ENCODE measurements at regions not wholly inside any gene's neighbourhood (a gene's known extent, or its start where the extent isn't known, plus 50 kb on each side); places are given as distances from the start of the nearest gene placed in this dataset.

DNA sequence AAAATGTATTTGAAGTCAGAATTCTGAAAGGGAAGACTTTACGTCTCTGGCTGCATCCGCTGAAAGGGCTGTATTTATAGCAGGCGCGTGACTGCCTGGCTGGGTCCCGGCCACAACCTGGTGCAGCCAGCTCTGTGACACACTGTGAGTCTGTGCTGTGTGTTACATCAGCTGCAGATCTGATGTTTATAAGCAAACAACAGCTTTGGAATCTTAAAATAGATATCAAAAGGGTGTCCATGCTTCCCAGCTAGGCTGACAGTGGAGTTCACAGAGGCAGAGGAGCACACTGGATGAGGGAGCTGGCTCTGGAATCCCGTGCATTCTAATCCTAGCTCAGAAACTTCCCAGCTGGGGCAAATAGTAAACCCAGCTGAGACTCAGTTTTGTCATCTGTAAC, 433.4 kb upstream of the BRINP1 start:
- no peaks in the 10 kb centered on the region for H3K9me3 Mint-ChIP-seq
- no peaks in the 10 kb centered on the region for H3K36me3 Mint-ChIP-seq
- peaks cover 6% of the 10 kb centered on the region; the same call in 1 of the 2 replicates for H3K4me1 Mint-ChIP-seq
- H3K27ac Mint-ChIP-seq = no peak overlapping the region
- no peak overlapping the region for H3K4me3 Mint-ChIP-seq
- ChIA-PET CTCF (interaction anchor here (1.9 kb wide), 1 partner anchor 166 kb away, joined by 5 read pairs; no protein-coding TSS in a partner anchor), POLR2A (no interaction called here)
- TF ChIP-seq, protein P1, sequence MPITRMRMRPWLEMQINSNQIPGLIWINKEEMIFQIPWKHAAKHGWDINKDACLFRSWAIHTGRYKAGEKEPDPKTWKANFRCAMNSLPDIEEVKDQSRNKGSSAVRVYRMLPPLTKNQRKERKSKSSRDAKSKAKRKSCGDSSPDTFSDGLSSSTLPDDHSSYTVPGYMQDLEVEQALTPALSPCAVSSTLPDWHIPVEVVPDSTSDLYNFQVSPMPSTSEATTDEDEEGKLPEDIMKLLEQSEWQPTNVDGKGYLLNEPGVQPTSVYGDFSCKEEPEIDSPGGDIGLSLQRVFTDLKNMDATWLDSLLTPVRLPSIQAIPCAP (CRISPR knock-in tag; IDR thresholded peaks at IDR 0.05) = no peak
- TF ChIP-seq NR3C1 (CRISPR knock-in tag; conservative IDR thresholded peaks at IDR 0.05; ENCODE audit: low read depth) (no peak), SMAD3 (CRISPR knock-in tag; IDR thresholded peaks at IDR 0.05; ENCODE audit: borderline replicate concordance) (no peak), GRHL2 (CRISPR knock-in tag; IDR thresholded peaks at IDR 0.05; ENCODE audit: insufficient replicate concordance, severe bottlenecking) (no peak), OVOL2 (CRISPR knock-in tag; IDR thresholded peaks at IDR 0.05; ENCODE audit: borderline replicate concordance) (no peak)
- TF ChIP-seq, protein P2, sequence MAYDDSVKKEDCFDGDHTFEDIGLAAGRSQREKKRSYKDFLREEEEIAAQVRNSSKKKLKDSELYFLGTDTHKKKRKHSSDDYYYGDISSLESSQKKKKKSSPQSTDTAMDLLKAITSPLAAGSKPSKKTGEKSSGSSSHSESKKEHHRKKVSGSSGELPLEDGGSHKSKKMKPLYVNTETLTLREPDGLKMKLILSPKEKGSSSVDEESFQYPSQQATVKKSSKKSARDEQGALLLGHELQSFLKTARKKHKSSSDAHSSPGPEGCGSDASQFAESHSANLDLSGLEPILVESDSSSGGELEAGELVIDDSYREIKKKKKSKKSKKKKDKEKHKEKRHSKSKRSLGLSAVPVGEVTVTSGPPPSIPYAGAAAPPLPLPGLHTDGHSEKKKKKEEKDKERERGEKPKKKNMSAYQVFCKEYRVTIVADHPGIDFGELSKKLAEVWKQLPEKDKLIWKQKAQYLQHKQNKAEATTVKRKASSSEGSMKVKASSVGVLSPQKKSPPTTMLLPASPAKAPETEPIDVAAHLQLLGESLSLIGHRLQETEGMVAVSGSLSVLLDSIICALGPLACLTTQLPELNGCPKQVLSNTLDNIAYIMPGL (CRISPR knock-in tag; IDR thresholded peaks at IDR 0.05) = no peak
- no peak for DNase-seq (ENCODE audit: low spot score)
- peaks cover 3% of the 10 kb centered on the region; the same call in 1 of the 2 replicates for H3K27me3 Mint-ChIP-seq (ENCODE audit: low read depth)
- peak; percentile 62 for ATAC-seq

DNA sequence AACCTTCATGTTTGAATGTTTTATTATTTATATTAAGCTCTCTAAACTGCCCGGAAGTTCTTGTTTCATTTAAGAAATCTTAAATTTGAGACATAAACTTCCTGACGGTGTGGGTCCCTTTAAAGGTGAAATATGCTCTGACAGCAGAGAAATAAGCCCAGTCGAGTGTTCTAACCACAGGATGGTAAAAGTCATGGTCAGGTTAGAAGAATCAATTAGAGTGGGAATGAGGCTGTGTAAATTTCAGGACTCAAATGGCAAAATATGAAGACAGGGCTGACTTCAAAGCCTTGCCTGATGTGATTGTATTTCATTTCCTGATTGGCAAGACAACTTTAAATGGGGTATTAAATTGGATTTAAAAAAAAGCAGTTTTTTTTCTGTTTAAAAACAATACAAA, 432.9 kb upstream of the BRINP1 start:
- Mint-ChIP-seq H3K4me1 (peaks cover 6% of the 10 kb centered on the region; the same call in 1 of the 2 replicates), H3K27me3 (ENCODE audit: low read depth) (peaks cover 3% of the 10 kb centered on the region; the same call in 1 of the 2 replicates), H3K4me3 (no peak overlapping the region), H3K36me3 (no peaks in the 10 kb centered on the region), H3K9me3 (no peaks in the 10 kb centered on the region), H3K27ac (no peak overlapping the region)
- no peak for DNase-seq (ENCODE audit: low spot score)
- ATAC-seq = no peak
- no peak for TF ChIP-seq IRF2 (CRISPR knock-in tag; IDR thresholded peaks at IDR 0.05; ENCODE audit: borderline replicate concordance, low read depth)
- no peak for TF ChIP-seq ZNF232 (CRISPR knock-in tag; IDR thresholded peaks at IDR 0.05)
- no peak for TF ChIP-seq TEAD4 (CRISPR knock-in tag; IDR thresholded peaks at IDR 0.05)
- TF ChIP-seq, protein P3, sequence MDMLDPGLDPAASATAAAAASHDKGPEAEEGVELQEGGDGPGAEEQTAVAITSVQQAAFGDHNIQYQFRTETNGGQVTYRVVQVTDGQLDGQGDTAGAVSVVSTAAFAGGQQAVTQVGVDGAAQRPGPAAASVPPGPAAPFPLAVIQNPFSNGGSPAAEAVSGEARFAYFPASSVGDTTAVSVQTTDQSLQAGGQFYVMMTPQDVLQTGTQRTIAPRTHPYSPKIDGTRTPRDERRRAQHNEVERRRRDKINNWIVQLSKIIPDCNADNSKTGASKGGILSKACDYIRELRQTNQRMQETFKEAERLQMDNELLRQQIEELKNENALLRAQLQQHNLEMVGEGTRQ (CRISPR knock-in tag; IDR thresholded peaks at IDR 0.05) = no peak
- no peak for TF ChIP-seq FOXK1 (CRISPR knock-in tag; IDR thresholded peaks at IDR 0.05)
- TF ChIP-seq, protein P4, sequence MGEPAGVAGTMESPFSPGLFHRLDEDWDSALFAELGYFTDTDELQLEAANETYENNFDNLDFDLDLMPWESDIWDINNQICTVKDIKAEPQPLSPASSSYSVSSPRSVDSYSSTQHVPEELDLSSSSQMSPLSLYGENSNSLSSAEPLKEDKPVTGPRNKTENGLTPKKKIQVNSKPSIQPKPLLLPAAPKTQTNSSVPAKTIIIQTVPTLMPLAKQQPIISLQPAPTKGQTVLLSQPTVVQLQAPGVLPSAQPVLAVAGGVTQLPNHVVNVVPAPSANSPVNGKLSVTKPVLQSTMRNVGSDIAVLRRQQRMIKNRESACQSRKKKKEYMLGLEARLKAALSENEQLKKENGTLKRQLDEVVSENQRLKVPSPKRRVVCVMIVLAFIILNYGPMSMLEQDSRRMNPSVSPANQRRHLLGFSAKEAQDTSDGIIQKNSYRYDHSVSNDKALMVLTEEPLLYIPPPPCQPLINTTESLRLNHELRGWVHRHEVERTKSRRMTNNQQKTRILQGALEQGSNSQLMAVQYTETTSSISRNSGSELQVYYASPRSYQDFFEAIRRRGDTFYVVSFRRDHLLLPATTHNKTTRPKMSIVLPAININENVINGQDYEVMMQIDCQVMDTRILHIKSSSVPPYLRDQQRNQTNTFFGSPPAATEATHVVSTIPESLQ (CRISPR knock-in tag; IDR thresholded peaks at IDR 0.05) = no peak
- TF ChIP-seq MYBL2 (CRISPR knock-in tag; IDR thresholded peaks at IDR 0.05) = no peak
- no peak for TF ChIP-seq ZNF416 (CRISPR knock-in tag; IDR thresholded peaks at IDR 0.05)
- TF ChIP-seq, protein P5, sequence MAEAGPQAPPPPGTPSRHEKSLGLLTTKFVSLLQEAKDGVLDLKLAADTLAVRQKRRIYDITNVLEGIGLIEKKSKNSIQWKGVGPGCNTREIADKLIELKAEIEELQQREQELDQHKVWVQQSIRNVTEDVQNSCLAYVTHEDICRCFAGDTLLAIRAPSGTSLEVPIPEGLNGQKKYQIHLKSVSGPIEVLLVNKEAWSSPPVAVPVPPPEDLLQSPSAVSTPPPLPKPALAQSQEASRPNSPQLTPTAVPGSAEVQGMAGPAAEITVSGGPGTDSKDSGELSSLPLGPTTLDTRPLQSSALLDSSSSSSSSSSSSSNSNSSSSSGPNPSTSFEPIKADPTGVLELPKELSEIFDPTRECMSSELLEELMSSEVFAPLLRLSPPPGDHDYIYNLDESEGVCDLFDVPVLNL (CRISPR knock-in tag; IDR thresholded peaks at IDR 0.05; ENCODE audit: borderline replicate concordance, low read depth) = no peak
- no peak for TF ChIP-seq HMGA2 (CRISPR knock-in tag; IDR thresholded peaks at IDR 0.05)
- TF ChIP-seq, protein P6, sequence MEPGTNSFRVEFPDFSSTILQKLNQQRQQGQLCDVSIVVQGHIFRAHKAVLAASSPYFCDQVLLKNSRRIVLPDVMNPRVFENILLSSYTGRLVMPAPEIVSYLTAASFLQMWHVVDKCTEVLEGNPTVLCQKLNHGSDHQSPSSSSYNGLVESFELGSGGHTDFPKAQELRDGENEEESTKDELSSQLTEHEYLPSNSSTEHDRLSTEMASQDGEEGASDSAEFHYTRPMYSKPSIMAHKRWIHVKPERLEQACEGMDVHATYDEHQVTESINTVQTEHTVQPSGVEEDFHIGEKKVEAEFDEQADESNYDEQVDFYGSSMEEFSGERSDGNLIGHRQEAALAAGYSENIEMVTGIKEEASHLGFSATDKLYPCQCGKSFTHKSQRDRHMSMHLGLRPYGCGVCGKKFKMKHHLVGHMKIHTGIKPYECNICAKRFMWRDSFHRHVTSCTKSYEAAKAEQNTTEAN (CRISPR knock-in tag; IDR thresholded peaks at IDR 0.05) = no peak
- no peak for TF ChIP-seq SMAD3 (CRISPR knock-in tag; IDR thresholded peaks at IDR 0.05; ENCODE audit: borderline replicate concordance)
- TF ChIP-seq ZBTB21 (CRISPR knock-in tag; IDR thresholded peaks at IDR 0.05; ENCODE audit: borderline replicate concordance) = no peak
- no peak for TF ChIP-seq SMAD4 (CRISPR knock-in tag; IDR thresholded peaks at IDR 0.05)
- TF ChIP-seq JUN (CRISPR knock-in tag; IDR thresholded peaks at IDR 0.05) = no peak
- no peak for TF ChIP-seq ESRRA (CRISPR knock-in tag; IDR thresholded peaks at IDR 0.05; ENCODE audit: borderline replicate concordance)
- TF ChIP-seq, protein P7, sequence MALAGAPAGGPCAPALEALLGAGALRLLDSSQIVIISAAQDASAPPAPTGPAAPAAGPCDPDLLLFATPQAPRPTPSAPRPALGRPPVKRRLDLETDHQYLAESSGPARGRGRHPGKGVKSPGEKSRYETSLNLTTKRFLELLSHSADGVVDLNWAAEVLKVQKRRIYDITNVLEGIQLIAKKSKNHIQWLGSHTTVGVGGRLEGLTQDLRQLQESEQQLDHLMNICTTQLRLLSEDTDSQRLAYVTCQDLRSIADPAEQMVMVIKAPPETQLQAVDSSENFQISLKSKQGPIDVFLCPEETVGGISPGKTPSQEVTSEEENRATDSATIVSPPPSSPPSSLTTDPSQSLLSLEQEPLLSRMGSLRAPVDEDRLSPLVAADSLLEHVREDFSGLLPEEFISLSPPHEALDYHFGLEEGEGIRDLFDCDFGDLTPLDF (CRISPR knock-in tag; IDR thresholded peaks at IDR 0.05) = no peak
- ChIA-PET POLR2A (no interaction called here), CTCF (interaction anchor here (1.9 kb wide), 1 partner anchor 167 kb away, joined by 5 read pairs; no protein-coding TSS in a partner anchor)
